Fibroblast of lung (primary cell): ENCODE measurements at regions not wholly inside any gene's neighbourhood (a gene's known extent, or its start where the extent isn't known, plus 50 kb on each side); places are given as distances from the start of the nearest gene placed in this dataset.

Experiments used
- CTCF ChIP-seq, 2 donors: IDR thresholded peaks in 1 of 2; conservative IDR thresholded peaks in 1 of 2; 1 replicate in 1 of 2; 2 replicates in 1 of 2; pipeline ENCODE4 v1.5.1; 2011 to 2012; ENCODE audit warnings: low read length in 2 of 2, control low read depth in 1 of 2, inconsistent platforms in 1 of 2, low read depth in 1 of 2, mild to moderate bottlenecking in 1 of 2
- EZH2 ChIP-seq: IDR thresholded peaks from 2 replicates; pipeline ENCODE4 v1.5.1; 2012; ENCODE audit warnings: low read length, control low read depth, mild to moderate bottlenecking; ENCODE audit errors: missing control alignments

GRCh38 chr3:55330355-55330754, 156.8 kb downstream of the WNT5A start:
- TF ChIP-seq CTCF (conservative IDR thresholded peaks at IDR 0.05 in 1 of 2, IDR thresholded peaks at IDR 0.05 in 1 of 2; ENCODE audit: low read depth in 1 of 2, low read length in 2 of 2) (no peak), EZH2 (no peak)
